Fibroblast of lung (primary cell): ENCODE measurements at regions not wholly inside any gene's neighbourhood (a gene's known extent, or its start where the extent isn't known, plus 50 kb on each side); places are given as distances from the start of the nearest gene placed in this dataset.

Experiments
- DNase-seq, 2 donors: peaks; one replicate each; pipeline versions ENCODE4 v3.0.0 to v3.0.0-alpha.2; 2010; ENCODE audit warnings: low read depth in 2 of 2
- H2AFZ ChIP-seq: 2 replicates; pipeline ENCODE4 v1.5.1; 2012; ENCODE audit warnings: low read length, control low read depth, inconsistent platforms
- H3K27ac ChIP-seq: 2 replicates; pipeline ENCODE4 v1.5.1; 2011; ENCODE audit warnings: low read length, control low read depth; ENCODE audit not compliant: insufficient read depth
- H3K27me3 ChIP-seq: 2 replicates; pipeline ENCODE4 v1.5.1; 2011; ENCODE audit warnings: mild to moderate bottlenecking, low read length; ENCODE audit not compliant: control insufficient read depth, insufficient read depth
- H3K36me3 ChIP-seq: 2 replicates; pipeline ENCODE4 v1.5.1; 2011; ENCODE audit warnings: low read length; ENCODE audit not compliant: control insufficient read depth, insufficient read depth
- H3K4me1 ChIP-seq: 2 replicates; pipeline ENCODE4 v1.5.1; 2011; ENCODE audit warnings: low read length; ENCODE audit not compliant: control insufficient read depth, insufficient read depth; ENCODE audit errors: extremely low read depth
- H3K4me2 ChIP-seq: 2 replicates; pipeline ENCODE4 v1.5.1; 2011; ENCODE audit warnings: low read length, control low read depth; ENCODE audit not compliant: insufficient read depth; ENCODE audit errors: extremely low read depth
- H3K4me3 ChIP-seq, 4 experiments: fragments of 200-600 bp in 1 of 4; sonication (generic) in 1 of 4; replicated peaks in 1 of 4; 2 replicates each; pipeline ENCODE4 v1.5.1; 2011 to 2016; ENCODE audit warnings: low read length in 4 of 4, low read depth in 3 of 4, mild to moderate bottlenecking in 3 of 4, control low read depth in 2 of 4, inconsistent platforms in 1 of 4, mixed read lengths in 1 of 4; ENCODE audit not compliant: insufficient read depth in 1 of 4; ENCODE audit errors: control extremely low read depth in 1 of 4
- H3K79me2 ChIP-seq: 2 replicates; pipeline ENCODE4 v1.5.1; 2012; ENCODE audit warnings: mild to moderate bottlenecking, low read length, inconsistent platforms; ENCODE audit not compliant: control insufficient read depth, insufficient read depth
- H3K9ac ChIP-seq: 2 replicates; pipeline ENCODE4 v1.5.1; 2011; ENCODE audit warnings: mild to moderate bottlenecking, low read length, control low read depth; ENCODE audit not compliant: insufficient read depth
- H3K9me3 ChIP-seq: 2 replicates; pipeline ENCODE4 v1.5.1; 2012; ENCODE audit warnings: low read depth, low read length; ENCODE audit not compliant: control insufficient read depth, insufficient read depth
- H4K20me1 ChIP-seq: 2 replicates; pipeline ENCODE4 v1.5.1; 2011; ENCODE audit warnings: low read length; ENCODE audit not compliant: control insufficient read depth, insufficient read depth; ENCODE audit errors: extremely low read depth
- CTCF ChIP-seq, 2 donors: IDR thresholded peaks in 1 of 2; conservative IDR thresholded peaks in 1 of 2; 1 replicate in 1 of 2; 2 replicates in 1 of 2; pipeline ENCODE4 v1.5.1; 2011 to 2012; ENCODE audit warnings: low read length in 2 of 2, control low read depth in 1 of 2, inconsistent platforms in 1 of 2, low read depth in 1 of 2, mild to moderate bottlenecking in 1 of 2
- EZH2 ChIP-seq: IDR thresholded peaks from 2 replicates; pipeline ENCODE4 v1.5.1; 2012; ENCODE audit warnings: low read length, control low read depth, mild to moderate bottlenecking; ENCODE audit errors: missing control alignments

- H3K9ac ChIP-seq: no peak overlapping the region
- DNase-seq: no peak
- peaks cover 2% of the 10 kb centered on the region for H3K4me1 ChIP-seq
- H3K4me3 ChIP-seq: no peak overlapping the region
- H2AFZ ChIP-seq: no peak overlapping the region
- no peaks in the 10 kb centered on the region for H4K20me1 ChIP-seq
- TF ChIP-seq CTCF (conservative IDR thresholded peaks at IDR 0.05 in 1 of 2, IDR thresholded peaks at IDR 0.05 in 1 of 2; ENCODE audit: low read depth in 1 of 2, low read length in 2 of 2) (no peak), EZH2 (no peak)
- no peaks in the 10 kb centered on the region for H3K9me3 ChIP-seq
- H3K36me3 ChIP-seq: no peaks in the 10 kb centered on the region
- H3K79me2 ChIP-seq: no peaks in the 10 kb centered on the region
- H3K27me3 ChIP-seq: no peaks in the 10 kb centered on the region
- H3K27ac ChIP-seq: no peak overlapping the region
- peak overlapping the region; percentile 68 for H3K4me2 ChIP-seq
These were observed 200.8 kb downstream of the PLK2 start for GRCh38 chr5:58258984-58259684.

- Histone ChIP-seq H2AFZ (no peak overlapping the region), H3K9me3 (no peaks in the 10 kb centered on the region), H3K4me2 (no peak overlapping the region), H3K27me3 (no peaks in the 10 kb centered on the region), H3K4me3 (no peak overlapping the region), H3K9ac (no peak overlapping the region), H3K4me1 (no peaks in the 10 kb centered on the region), H3K36me3 (no peaks in the 10 kb centered on the region), H3K79me2 (no peaks in the 10 kb centered on the region), H3K27ac (no peak overlapping the region), H4K20me1 (no peaks in the 10 kb centered on the region)
- peak in 1 of 2 donors; percentile 24 for DNase-seq
- no peak for TF ChIP-seq EZH2
- no peak for TF ChIP-seq CTCF (conservative IDR thresholded peaks at IDR 0.05 in 1 of 2, IDR thresholded peaks at IDR 0.05 in 1 of 2; ENCODE audit: low read depth in 1 of 2, low read length in 2 of 2)
These were observed 203.9 kb downstream of the PLK2 start for GRCh38 chr5:58255970-58256369.

- H3K36me3 ChIP-seq: no peaks in the 10 kb centered on the region
- H3K27me3 ChIP-seq: no peaks in the 10 kb centered on the region
- no peaks in the 10 kb centered on the region for H3K9me3 ChIP-seq
- no peak overlapping the region for H3K4me3 ChIP-seq
- no peaks in the 10 kb centered on the region for H3K4me1 ChIP-seq
- H2AFZ ChIP-seq: no peak overlapping the region
- H4K20me1 ChIP-seq: no peaks in the 10 kb centered on the region
- no peak for DNase-seq
- no peak for TF ChIP-seq EZH2
- no peak for TF ChIP-seq CTCF (conservative IDR thresholded peaks at IDR 0.05 in 1 of 2, IDR thresholded peaks at IDR 0.05 in 1 of 2; ENCODE audit: low read depth in 1 of 2, low read length in 2 of 2)
- H3K79me2 ChIP-seq: no peaks in the 10 kb centered on the region
- H3K27ac ChIP-seq: no peak overlapping the region
- no peak overlapping the region for H3K4me2 ChIP-seq
- H3K9ac ChIP-seq: no peak overlapping the region
These were observed 204.5 kb downstream of the PLK2 start for GRCh38 chr5:58255386-58255785.
